HG03520 (cell line): ENCODE measurements at regions not wholly inside any gene's neighbourhood (a gene's known extent, or its start where the extent isn't known, plus 50 kb on each side); places are given as distances from the start of the nearest gene placed in this dataset.

Experiments used
- ATAC-seq: cut with Tn5 transposase; IDR thresholded peaks from one replicate; pipeline ENCODE4 v1.9.1; 2021; ENCODE audit warnings: mild to moderate bottlenecking, moderate library complexity; ENCODE audit not compliant: unreplicated experiment

- no peak for ATAC-seq
These were observed 550.1 kb upstream of the B3GALT2 start for GRCh38 chr1:193736507-193736906.

- ATAC-seq = no peak
These were observed 547.3 kb upstream of the B3GALT2 start for GRCh38 chr1:193733674-193734073.

- ATAC-seq = no peak
These were observed 543.6 kb upstream of the B3GALT2 start for GRCh38 chr1:193730017-193730416.

GRCh38 chr1:193729429-193729828 is 543.0 kb upstream of the B3GALT2 start:
- no peak for ATAC-seq

- no peak for ATAC-seq
These were observed 541.4 kb upstream of the B3GALT2 start for GRCh38 chr1:193727850-193728249.

- no peak for ATAC-seq
These were observed 540.3 kb upstream of the B3GALT2 start for GRCh38 chr1:193726722-193727121.

- ATAC-seq = no peak
These were observed 526.0 kb upstream of the B3GALT2 start for GRCh38 chr1:193712392-193712791.

- ATAC-seq = no peak
These were observed 523.2 kb upstream of the B3GALT2 start for GRCh38 chr1:193709607-193710006.

GRCh38 chr1:193707271-193708021 is 521.0 kb upstream of the B3GALT2 start:
- ATAC-seq = no peak

GRCh38 chr1:193706766-193707165 is 520.4 kb upstream of the B3GALT2 start:
- no peak for ATAC-seq

GRCh38 chr1:193705554-193705981 is 519.2 kb upstream of the B3GALT2 start:
- ATAC-seq = no peak

GRCh38 chr1:193703655-193704054 is 517.2 kb upstream of the B3GALT2 start:
- ATAC-seq = no peak

GRCh38 chr1:193703121-193703520 is 516.7 kb upstream of the B3GALT2 start:
- no peak for ATAC-seq

GRCh38 chr1:193701759-193702158 is 515.3 kb upstream of the B3GALT2 start:
- ATAC-seq = no peak

GRCh38 chr1:193700710-193701355 is 514.4 kb upstream of the B3GALT2 start:
- ATAC-seq = no peak

GRCh38 chr1:193699261-193699660 is 512.8 kb upstream of the B3GALT2 start:
- no peak for ATAC-seq

GRCh38 chr1:193697776-193698175 is 511.4 kb upstream of the B3GALT2 start:
- ATAC-seq = no peak

- no peak for ATAC-seq
These were observed 510.8 kb upstream of the B3GALT2 start for GRCh38 chr1:193697115-193697762.

- ATAC-seq = no peak
These were observed 508.3 kb upstream of the B3GALT2 start for GRCh38 chr1:193694741-193695140.

- no peak for ATAC-seq
These were observed 499.6 kb upstream of the B3GALT2 start for GRCh38 chr1:193685986-193686385.

- no peak for ATAC-seq
These were observed 495.0 kb upstream of the B3GALT2 start for GRCh38 chr1:193681422-193681821.

GRCh38 chr1:193680924-193681316 is 494.5 kb upstream of the B3GALT2 start:
- ATAC-seq = no peak
